ENCODE measurements at regions not wholly inside any gene's neighbourhood (a gene's known extent, or its start where the extent isn't known, plus 50 kb on each side); places are given as distances from the start of the nearest gene placed in this dataset.
"Not testable (repeated sequence)": the region's sequence is repeated elsewhere in the genome, so short reads cannot be mapped to it uniquely, and the experiment has no call there.

DNA sequence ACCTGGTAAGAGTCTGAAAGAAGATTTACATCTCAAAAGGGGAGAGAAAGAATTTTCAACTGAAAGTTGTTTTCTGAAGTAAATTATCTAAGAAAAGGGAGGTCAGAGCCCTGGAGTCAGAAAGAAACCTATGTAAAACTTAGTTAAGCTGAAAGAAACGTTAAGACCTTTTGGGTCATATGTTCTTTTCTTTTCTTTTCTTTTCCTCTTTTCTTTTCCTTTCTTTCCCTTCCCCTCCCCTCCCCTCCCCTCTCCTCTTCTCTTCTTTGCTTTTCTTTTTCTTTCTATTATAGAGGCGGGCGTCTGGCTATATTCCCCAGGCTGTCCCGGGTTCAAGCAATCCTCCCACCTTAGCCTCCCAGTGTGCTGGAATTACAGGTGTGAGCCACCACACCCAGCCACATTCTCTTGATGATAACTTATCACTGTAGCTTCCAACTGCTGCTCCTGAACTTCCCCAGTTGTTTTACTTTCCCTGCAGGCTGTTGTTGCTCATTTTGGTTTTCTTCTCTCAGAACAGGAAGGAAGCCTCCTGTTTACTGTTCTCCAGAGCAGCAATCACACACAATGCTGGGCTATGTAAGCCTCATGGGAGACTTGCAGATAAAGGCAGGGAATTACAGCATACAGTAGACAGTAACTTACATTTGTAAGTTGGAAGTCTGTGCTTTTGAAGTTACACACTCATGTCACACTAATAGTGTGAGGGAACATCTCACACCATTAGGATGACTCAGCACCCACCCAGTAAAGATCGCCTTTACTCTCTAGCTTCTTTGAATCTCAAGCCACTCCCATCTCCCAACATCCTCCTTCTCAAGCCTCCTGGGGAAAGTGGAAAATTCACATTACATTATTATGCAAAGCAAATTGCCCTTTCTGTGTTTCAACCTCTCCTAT, 2216.6 kb upstream of the WWC1 start:
- no peak for DNase-seq (ENCODE audit: low spot score)

GRCh38 chr5:166083183-166083959, 2208.1 kb upstream of the WWC1 start:
- no peak for DNase-seq (ENCODE audit: low spot score)

DNA sequence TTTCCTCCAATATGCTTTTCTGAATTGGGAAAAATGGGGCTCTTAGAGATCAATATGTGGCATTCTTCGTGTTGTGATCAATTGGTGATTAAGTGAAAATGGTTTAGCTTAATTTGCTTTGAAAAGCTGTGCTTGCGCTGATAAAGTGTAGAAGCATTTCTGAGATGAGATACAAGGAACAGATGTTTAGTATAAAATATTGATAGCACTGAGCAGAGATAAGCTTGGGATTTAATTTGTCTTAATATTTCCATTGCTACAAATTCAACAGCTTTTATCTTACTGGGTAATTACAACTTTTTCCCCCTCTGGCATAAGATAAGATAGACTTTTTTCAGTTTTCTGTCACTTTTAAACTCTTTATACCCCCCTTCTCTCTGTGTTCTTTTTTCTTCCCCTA, 2204.9 kb upstream of the WWC1 start:
- no peak for DNase-seq (ENCODE audit: low spot score)

DNA sequence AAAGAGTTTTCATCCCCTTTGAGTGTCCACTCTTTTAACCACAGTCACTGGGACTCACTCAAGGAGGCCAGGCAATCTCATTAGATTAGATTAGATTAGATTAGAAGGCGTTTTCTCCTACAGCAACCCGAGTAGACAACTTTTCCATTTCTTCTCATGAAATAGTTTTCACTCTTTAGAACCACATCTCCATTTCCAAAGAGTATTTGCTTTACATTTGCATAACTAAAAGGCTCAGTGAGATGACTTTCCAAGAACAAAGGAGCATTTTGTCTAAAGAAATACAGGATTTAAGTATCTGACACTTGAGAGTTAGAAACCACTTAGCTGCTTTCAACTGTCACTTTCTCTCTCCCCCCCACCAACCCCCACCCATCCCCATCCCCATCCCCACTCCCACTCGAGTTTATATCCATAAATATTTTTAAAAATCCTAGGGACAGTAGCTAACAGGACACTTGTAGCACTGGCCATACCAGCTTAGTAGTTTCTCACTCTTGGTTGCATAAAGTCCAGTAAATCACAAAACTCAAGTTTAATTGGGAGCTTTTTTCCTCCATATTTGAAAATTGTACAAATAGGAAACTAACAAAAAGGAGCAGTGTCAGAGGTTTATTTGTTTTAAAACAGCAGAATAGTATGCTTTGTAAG, 2202.9 kb upstream of the WWC1 start:
- DNase-seq (ENCODE audit: low spot score) = no peak

- DNase-seq (ENCODE audit: low spot score) = no peak
These were observed 2199.5 kb upstream of the WWC1 start for GRCh38 chr5:166091931-166092330.

GRCh38 chr5:166093312-166093711, 2198.1 kb upstream of the WWC1 start:
- no peak for DNase-seq (ENCODE audit: low spot score)

- DNase-seq (ENCODE audit: low spot score) = no peak
These were observed 2188.5 kb upstream of the WWC1 start for GRCh38 chr5:166102947-166103346.

- no peak for DNase-seq (ENCODE audit: low spot score)
These were observed 2180.4 kb upstream of the WWC1 start for GRCh38 chr5:166111021-166111420.

DNA sequence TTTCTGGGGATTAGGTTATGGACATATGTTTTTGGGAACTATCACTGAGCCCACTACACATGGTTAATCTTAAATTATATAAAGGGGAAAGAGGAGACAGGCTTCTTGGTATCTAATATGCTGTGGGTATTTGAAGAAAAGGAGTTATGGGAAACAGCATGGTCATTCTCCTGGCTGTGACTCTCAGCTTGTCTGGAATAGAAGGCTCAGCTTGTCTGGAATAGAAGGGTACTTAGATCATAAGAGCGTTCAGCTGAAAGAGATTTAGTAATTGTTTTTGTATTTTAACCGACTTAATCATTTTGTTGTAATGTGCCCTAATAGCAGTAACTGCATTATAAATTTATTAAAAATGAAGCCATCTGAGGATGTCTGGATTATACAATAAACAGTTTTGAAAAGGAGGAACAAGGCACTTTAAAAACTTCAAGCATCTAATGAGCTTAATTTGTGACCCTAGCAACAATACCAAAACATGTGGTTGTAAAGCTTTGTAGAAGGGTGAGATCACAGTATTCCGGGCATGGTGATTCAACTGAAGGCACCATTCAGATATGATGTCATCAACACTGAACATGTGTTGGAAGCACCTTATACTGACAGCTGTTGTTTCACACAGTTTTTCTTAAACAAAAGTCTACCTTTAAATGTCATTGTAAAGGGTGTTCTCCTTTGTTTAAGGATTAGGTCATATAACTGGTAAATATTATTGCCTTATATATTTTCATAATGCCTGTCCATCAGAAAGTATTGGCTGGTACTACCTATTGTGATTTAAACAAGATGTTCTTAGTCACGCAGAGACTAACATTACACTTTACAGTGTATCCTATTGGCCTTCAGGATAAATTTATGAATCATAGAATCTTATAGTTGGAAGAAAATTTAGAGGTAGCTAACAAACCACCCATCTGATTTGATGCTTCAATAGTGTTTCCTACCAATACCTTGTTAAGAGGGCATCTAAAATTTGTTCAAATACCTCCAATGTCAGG, 2174.1 kb upstream of the WWC1 start:
- no peak for DNase-seq (ENCODE audit: low spot score)

DNA sequence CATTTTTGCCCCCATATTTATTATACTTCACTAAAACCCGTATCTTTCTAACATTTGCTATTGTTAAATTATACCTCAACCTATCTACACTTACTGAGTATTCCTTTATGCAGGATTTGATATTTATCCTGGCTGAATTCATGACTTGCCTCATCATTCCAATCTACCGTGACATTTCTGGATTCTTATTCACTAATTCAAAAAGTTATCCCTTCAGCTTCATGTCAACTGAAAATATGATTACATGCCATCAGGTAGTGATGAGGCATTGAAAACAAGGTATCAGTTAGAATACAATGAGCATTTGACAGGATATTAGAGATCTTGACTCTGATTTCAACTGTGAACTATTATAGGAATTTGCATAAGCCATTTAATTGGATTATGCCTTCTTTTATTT, 2171.9 kb upstream of the WWC1 start:
- DNase-seq (ENCODE audit: low spot score) = no peak

DNA sequence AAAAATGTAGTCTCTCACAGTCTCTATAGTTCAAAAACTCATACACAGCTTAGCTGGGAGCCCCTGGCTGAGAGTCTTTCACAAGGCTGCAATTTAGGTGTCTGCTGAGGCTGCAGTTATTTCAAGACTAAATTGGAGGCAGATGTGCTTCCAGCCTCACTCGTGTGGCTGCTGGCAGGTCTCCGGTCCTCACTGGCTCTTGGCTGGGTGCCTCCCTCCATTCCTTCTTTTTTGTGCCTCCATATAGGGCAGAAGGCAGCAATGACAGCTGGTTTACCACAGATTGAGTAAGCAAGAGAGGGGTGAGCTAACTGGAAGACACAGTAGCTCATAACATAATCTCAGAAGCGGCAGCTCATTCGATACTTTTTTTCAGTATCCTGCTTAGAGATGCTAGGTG, 2167.7 kb upstream of the WWC1 start:
- DNase-seq (ENCODE audit: low spot score) = no peak

GRCh38 chr5:166127766-166128570, 2163.5 kb upstream of the WWC1 start:
- no peak for DNase-seq (ENCODE audit: low spot score)

GRCh38 chr5:166145107-166145506, 2146.3 kb upstream of the WWC1 start:
- not testable (repeated sequence) for DNase-seq (ENCODE audit: low spot score)

- no peak for DNase-seq (ENCODE audit: low spot score)
These were observed 2127.3 kb upstream of the WWC1 start for GRCh38 chr5:166163996-166164610.

DNA sequence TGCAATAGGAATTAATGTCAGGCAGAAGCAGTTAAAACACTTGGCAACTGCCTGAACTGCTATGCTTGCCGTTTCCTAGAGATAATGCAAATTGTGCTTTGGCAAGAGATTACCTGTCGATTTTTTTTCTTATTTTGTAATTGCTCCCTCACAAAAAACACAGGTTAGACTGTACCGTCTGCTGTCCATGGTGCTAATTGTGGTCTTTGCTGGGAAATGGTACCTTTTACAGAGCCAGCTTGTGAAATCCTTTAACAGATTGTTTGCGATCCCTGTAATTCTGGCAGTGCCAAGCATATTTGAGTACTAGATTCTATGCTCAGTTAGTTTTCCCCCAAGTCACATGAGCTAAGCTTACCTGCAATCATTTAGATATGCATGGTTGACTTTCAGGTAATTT, 2125.8 kb upstream of the WWC1 start:
- DNase-seq (ENCODE audit: low spot score) = no peak

GRCh38 chr5:166166071-166166470, 2125.4 kb upstream of the WWC1 start:
- no peak for DNase-seq (ENCODE audit: low spot score)

DNA sequence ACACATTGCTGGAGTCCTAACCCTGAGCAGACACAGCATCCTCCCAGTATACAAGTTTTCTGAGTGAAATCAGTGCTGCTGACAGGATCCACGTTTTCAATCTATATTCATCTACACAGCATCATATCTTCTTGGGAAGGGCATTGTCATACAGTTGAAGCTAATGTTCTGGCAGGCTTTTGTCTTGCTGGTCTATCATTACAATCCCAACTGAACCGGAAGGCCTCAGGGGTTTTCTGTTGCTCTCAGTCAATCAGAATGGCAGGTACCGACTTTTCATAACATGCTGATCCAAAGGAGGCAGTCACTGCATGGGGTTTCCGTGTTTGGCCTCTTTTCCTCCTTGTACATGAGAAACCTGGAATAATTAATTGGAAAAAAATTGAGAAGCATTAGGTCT, 2118.8 kb upstream of the WWC1 start:
- DNase-seq (ENCODE audit: low spot score) = no peak

DNA sequence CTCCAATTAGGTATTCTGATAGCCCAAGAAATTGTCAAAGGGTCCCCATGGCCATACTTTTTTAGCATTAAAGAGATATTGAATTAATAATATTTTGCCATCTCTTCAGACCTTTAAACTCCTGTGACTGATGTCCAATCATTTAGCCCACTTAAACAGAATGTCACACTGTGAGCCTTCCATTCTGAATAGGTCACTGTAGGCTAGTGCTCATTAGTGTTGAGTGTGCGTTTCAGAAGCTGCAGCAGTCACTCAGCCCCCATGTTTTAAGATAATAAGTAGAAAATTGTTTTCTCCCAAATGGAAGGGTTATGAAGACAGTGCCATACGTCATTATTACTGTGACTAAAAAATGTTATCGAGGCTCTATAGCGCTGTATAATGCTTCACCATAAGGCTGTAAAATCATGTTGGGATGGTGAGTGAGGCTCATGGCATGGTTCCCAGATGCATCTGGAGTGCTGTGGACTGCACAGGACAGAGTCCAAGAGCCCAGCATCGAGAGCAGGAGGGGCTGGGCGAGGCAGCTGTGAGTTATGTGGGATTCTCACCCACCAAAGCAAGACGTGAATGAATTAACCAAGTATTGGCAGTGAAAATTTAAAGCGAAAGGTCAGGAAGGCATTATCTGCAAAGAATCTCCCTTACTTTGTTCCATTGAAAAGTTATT, 2112.9 kb upstream of the WWC1 start:
- DNase-seq (ENCODE audit: low spot score) = no peak

DNA sequence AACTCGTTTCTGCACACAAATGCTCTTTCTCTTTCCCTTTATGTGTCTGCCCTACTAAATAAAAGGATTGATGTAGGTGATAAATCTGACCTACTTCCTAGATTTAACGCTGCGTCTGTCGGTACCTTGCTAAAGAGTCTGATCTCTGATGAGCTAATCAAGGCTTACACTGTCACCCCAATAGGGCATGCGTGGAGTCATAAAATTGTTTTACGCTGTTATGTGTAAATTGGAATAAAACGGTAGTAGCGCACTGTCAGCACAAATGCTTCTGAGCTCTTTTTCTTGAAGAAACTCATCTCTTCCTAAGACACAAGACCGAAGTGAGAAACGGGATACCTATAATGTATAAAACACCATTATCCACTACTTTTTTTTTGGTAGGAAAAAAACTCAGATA, 2106.3 kb upstream of the WWC1 start:
- no peak for DNase-seq (ENCODE audit: low spot score)

Measured in CD4-positive, alpha-beta T cell treated with Interleukin-2 at 100 ng/mL for 4 hours (primary cell).